ENCODE measurements at regions not wholly inside any gene's neighbourhood (a gene's known extent, or its start where the extent isn't known, plus 50 kb on each side); places are given as distances from the start of the nearest gene placed in this dataset.

DNA sequence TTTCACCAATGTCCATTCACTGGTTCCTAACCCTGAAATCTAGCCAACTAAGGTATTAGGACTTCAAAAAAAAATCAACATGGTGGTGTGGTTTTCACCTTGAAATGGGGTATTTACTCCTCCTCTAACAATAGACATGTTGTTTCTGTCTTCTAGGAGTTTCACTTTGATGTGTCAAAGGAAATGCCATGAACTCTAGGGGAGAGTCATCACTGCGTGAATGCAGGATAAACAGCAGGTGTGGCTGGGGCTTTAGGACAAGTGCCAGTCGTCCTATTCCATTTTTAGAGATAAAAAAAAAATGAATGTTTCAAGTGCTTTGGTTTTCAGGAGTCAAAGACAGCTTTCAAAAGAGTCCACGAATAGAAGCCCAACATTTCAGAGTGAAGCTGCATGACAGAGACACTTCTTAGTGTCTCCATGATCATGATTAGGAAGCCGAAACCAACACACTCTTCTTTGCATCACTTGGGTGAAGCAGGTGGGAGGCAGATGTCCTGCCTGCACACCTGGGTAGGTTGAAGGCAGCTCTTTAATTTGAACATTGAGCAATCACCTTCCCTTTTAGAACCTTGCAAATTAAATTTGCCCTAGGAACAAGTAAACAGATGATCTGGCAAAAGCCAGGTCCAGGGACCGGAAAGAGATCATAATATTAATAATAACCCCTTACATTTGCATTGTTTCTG, 328.5 kb upstream of the PRDM1 start:
- TF ChIP-seq, protein P1, sequence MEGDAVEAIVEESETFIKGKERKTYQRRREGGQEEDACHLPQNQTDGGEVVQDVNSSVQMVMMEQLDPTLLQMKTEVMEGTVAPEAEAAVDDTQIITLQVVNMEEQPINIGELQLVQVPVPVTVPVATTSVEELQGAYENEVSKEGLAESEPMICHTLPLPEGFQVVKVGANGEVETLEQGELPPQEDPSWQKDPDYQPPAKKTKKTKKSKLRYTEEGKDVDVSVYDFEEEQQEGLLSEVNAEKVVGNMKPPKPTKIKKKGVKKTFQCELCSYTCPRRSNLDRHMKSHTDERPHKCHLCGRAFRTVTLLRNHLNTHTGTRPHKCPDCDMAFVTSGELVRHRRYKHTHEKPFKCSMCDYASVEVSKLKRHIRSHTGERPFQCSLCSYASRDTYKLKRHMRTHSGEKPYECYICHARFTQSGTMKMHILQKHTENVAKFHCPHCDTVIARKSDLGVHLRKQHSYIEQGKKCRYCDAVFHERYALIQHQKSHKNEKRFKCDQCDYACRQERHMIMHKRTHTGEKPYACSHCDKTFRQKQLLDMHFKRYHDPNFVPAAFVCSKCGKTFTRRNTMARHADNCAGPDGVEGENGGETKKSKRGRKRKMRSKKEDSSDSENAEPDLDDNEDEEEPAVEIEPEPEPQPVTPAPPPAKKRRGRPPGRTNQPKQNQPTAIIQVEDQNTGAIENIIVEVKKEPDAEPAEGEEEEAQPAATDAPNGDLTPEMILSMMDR (IDR thresholded peaks at IDR 0.05; ENCODE audit: insufficient read depth, low read length, poor library complexity, severe bottlenecking): no peak
- TF ChIP-seq EZH2phosphoT487 (conservative IDR thresholded peaks at IDR 0.05; ENCODE audit: low read length): no peak
